ENCODE measurements at regions not wholly inside any gene's neighbourhood (a gene's known extent, or its start where the extent isn't known, plus 50 kb on each side); places are given as distances from the start of the nearest gene placed in this dataset.

GRCh38 chr22:47773635-47774034 lies 1011.2 kb downstream of the TBC1D22A start:
- TF ChIP-seq CTCF (IDR thresholded peaks at IDR 0.05) (no peak), EZH2 (IDR thresholded peaks at IDR 0.05; ENCODE audit: borderline replicate concordance, insufficient read depth, low read depth, low read length, poor library complexity, severe bottlenecking) (no peak)
